K562 (cell line): ENCODE measurements at regions not wholly inside any gene's neighbourhood (a gene's known extent, or its start where the extent isn't known, plus 50 kb on each side); places are given as distances from the start of the nearest gene placed in this dataset.

ENCODE experiments used
- ATAC-seq: fragments of 200-7000 bp; cut with Tn5 transposase; 3 replicates; pipeline ENCODE4 v1.9.1; 2020; ENCODE audit warnings: moderate library complexity
- BruUV-seq: library from RNA; stranded (reverse); fragments of 400-500 nt; replicated peaks from 2 replicates; lab custom pipeline; 2021; lab: Mats Ljungman, UMichigan
- CTCF ChIA-PET: fragments of 300-600 bp; formaldehyde crosslinking; extraction: SDS; loops from one replicate; lab custom pipeline; 2021; ENCODE audit warnings: low intra/inter-chr PET ratio; lab: Yijun Ruan, JAX
- POLR2A ChIA-PET: fragments of 300-600, 350-650 bp; sonication (Branson Sonifier 250); formaldehyde crosslinking; extraction: SDS; loops from one replicate; lab custom pipeline; 2021; ENCODE audit warnings: antibody characterized with exemption, inconsistent platforms; lab: Yijun Ruan, JAX
- DNase-seq, 4 experiments: peaks; one replicate each; pipeline versions ENCODE4 v3.0.0 to v3.0.0-alpha.2; 2011 to 2018; ENCODE audit warnings: low spot score in 3 of 4, mixed read lengths in 3 of 4; ENCODE audit errors: extremely low read depth in 1 of 4
- FAIRE-seq: peaks from 2 replicates; lab custom pipeline; 2011; peaks lifted over from hg19 to GRCh38; lab: Jason Lieb, UNC
- H2AFZ ChIP-seq: 2 replicates; pipeline ENCODE4 v1.6.0; 2011; ENCODE audit warnings: low read depth, low read length, control low read depth, inconsistent platforms
- H3K27ac ChIP-seq: fragments of 200-600 bp; 3 replicates; pipeline ENCODE4 v1.8.0; 2011; ENCODE audit warnings: low read depth, mild to moderate bottlenecking, control low read depth, inconsistent platforms, low read length, moderate library complexity, mixed read lengths; ENCODE audit errors: extremely low read depth
- H3K27me3 ChIP-seq, 2 experiments: fragments of 300-600 bp in 1 of 2; 2 replicates in 1 of 2; 3 replicates in 1 of 2; pipeline versions ENCODE4 v1.6.0 to v1.8.0; 2011; ENCODE audit warnings: inconsistent platforms in 2 of 2, low read length in 2 of 2, mild to moderate bottlenecking in 1 of 2, mixed read lengths in 1 of 2, moderate library complexity in 1 of 2; ENCODE audit not compliant: control insufficient read depth in 2 of 2, insufficient read depth in 2 of 2
- H3K36me3 ChIP-seq: fragments of 300-600 bp; 3 replicates; pipeline ENCODE4 v1.8.0; 2011; ENCODE audit warnings: mild to moderate bottlenecking, low read length, inconsistent platforms; ENCODE audit not compliant: control insufficient read depth, insufficient read depth
- H3K4me1 ChIP-seq, 2 experiments: fragments of 200-600 bp in 1 of 2; replicated peaks in 1 of 2; 2 replicates in 1 of 2; 3 replicates in 1 of 2; pipeline versions ENCODE4 v1.5.1 to v1.8.0; 2011; ENCODE audit warnings: inconsistent platforms in 2 of 2, low read length in 2 of 2, mild to moderate bottlenecking in 1 of 2, mixed read lengths in 1 of 2, moderate library complexity in 1 of 2; ENCODE audit not compliant: control insufficient read depth in 2 of 2, insufficient read depth in 2 of 2
- H3K4me2 ChIP-seq: 2 replicates; pipeline ENCODE4 v1.6.1; 2011; ENCODE audit warnings: low read length, control low read depth, inconsistent platforms, mixed read lengths; ENCODE audit not compliant: insufficient read depth
- H3K4me3 ChIP-seq: fragments of 200-600 bp; sonication (generic), shearing (Covaris generic); 2 replicates; pipeline ENCODE4 v1.5.1; 2016; ENCODE audit warnings: control low read depth, inconsistent platforms
- H3K79me2 ChIP-seq: fragments of 200-600 bp; 3 replicates; pipeline ENCODE4 v1.8.0; 2011; ENCODE audit warnings: low read length, inconsistent platforms; ENCODE audit not compliant: control insufficient read depth, insufficient read depth
- H3K9ac ChIP-seq, 2 experiments: 2 replicates each; pipeline versions ENCODE4 v1.6.0 to v1.6.1; 2011; ENCODE audit warnings: low read depth in 2 of 2, low read length in 2 of 2, control low read depth in 1 of 2, inconsistent platforms in 1 of 2, mild to moderate bottlenecking in 1 of 2, mixed read lengths in 1 of 2; ENCODE audit not compliant: insufficient read depth in 1 of 2
- H3K9me1 ChIP-seq: one replicate; pipeline ENCODE4 v1.6.0; 2011; ENCODE audit warnings: inconsistent platforms, mild to moderate bottlenecking, low read length, moderate library complexity; ENCODE audit not compliant: control insufficient read depth, insufficient read depth
- H3K9me3 ChIP-seq: replicated peaks from 2 replicates; pipeline ENCODE4 v1.5.1; 2011; ENCODE audit warnings: low read depth, low read length, inconsistent platforms; ENCODE audit not compliant: control insufficient read depth, insufficient read depth
- H4K20me1 ChIP-seq: replicated peaks from 2 replicates; pipeline ENCODE4 v1.6.1; 2011; ENCODE audit warnings: low read length, inconsistent platforms, mixed read lengths; ENCODE audit not compliant: control insufficient read depth, insufficient read depth
- BACH1 ChIP-seq: fragments of 200-800 bp; sonication (Bioruptor generic); IDR thresholded peaks from 2 replicates; pipeline ENCODE4 v1.6.1; 2016; ENCODE audit warnings: missing genetic modification characterization, missing compliant biosample characterization
- BRD4 ChIP-seq: fragments of 200-600 bp; sonication (generic); IDR thresholded peaks from 2 replicates; pipeline ENCODE4 v1.6.1; 2017; ENCODE audit warnings: inconsistent platforms
- CHD4 ChIP-seq: fragments of 200-600 bp; sonication (generic); IDR thresholded peaks from 3 replicates; pipeline ENCODE4 v1.6.1; 2012; ENCODE audit warnings: low read depth, mild to moderate bottlenecking, mixed read lengths, low read length, inconsistent platforms; ENCODE audit not compliant: insufficient read depth, insufficient replicate concordance, poor library complexity, severe bottlenecking
- ESRRB ChIP-seq: fragments of 250-450 bp; sonication (Bioruptor Pico); IDR thresholded peaks from 2 replicates; pipeline ENCODE4 v1.5.0; 2020; ENCODE audit warnings: mild to moderate bottlenecking, moderate library complexity, borderline replicate concordance
- FOS ChIP-seq: IDR thresholded peaks from 3 replicates; pipeline ENCODE4 v1.6.1; 2011; ENCODE audit not compliant: insufficient read length; ENCODE audit errors: extremely low read depth
- PCBP2 ChIP-seq: fragments of 200-400 bp; formaldehyde crosslinking; IDR thresholded peaks from 2 replicates; pipeline ENCODE4 v1.6.1; 2018; ENCODE audit warnings: low read length, low read depth, mild to moderate bottlenecking, moderate library complexity; ENCODE audit not compliant: poor library complexity, severe bottlenecking
- POLR2AphosphoS2 ChIP-seq: IDR thresholded peaks from 2 replicates; pipeline ENCODE4 v1.6.1; 2012; ENCODE audit warnings: low read length, improper control_type of control experiment
- RBM17 ChIP-seq: fragments of 200-400 bp; formaldehyde crosslinking; IDR thresholded peaks from 2 replicates; pipeline ENCODE4 v1.6.1; 2017; ENCODE audit warnings: low read depth, mild to moderate bottlenecking, low read length, borderline replicate concordance
- RNF2 ChIP-seq: sonication (generic); IDR thresholded peaks from 2 replicates; pipeline ENCODE4 v1.6.1; 2016
- SNIP1 ChIP-seq: fragments of 450-650 bp; IDR thresholded peaks from 2 replicates; pipeline ENCODE4 v1.7.1; 2017; ENCODE audit warnings: low read depth, mild to moderate bottlenecking
- SP2 ChIP-seq: IDR thresholded peaks from 2 replicates; pipeline ENCODE4 v1.6.1; 2011; ENCODE audit warnings: mild to moderate bottlenecking, low read depth, low read length, moderate library complexity; ENCODE audit not compliant: poor library complexity, severe bottlenecking; ENCODE audit errors: extremely low read depth
- TAF1 ChIP-seq: IDR thresholded peaks from 2 replicates; pipeline ENCODE4 v1.6.1; 2011; ENCODE audit warnings: mild to moderate bottlenecking, low read length, moderate library complexity; ENCODE audit not compliant: insufficient read depth, control insufficient read depth, severe bottlenecking; ENCODE audit errors: extremely low read depth
- ZNF133 ChIP-seq: fragments of 250-450 bp; sonication (Bioruptor Pico); IDR thresholded peaks from 2 replicates; pipeline ENCODE4 v1.4.0; 2020; ENCODE audit warnings: mild to moderate bottlenecking
- ZNF695 ChIP-seq: fragments of 450-650 bp; formaldehyde crosslinking; IDR thresholded peaks from 2 replicates; pipeline ENCODE4 v1.4.0; 2020; ENCODE audit warnings: mild to moderate bottlenecking, moderate library complexity
- ZNF77 ChIP-seq: fragments of 250-450 bp; sonication (Bioruptor Pico); IDR thresholded peaks from 2 replicates; pipeline ENCODE4 v1.5.0; 2020
- WGBS: fragments of 100-300 bp; shearing (Covaris generic); methylation state at CpG from one replicate; pipeline ENCODE4 v1.1.6; 2016; ENCODE audit warnings: low coverage, mixed read lengths; ENCODE audit not compliant: insufficient coverage; ENCODE audit errors: missing lambda C conversion rate; 5-methylcytosine and 5-hydroxymethylcytosine counted together
- in situ Hi-C: fragments of 300-500 bp; cut with MboI; formaldehyde crosslinking; loops from 4 replicates; pipeline ENCODE4 v1.15.0; 2018; ENCODE audit warnings: inconsistent platforms, mixed read lengths
- intact Hi-C: fragments of 100-400 bp; cut with micrococcal nuclease; formaldehyde crosslinking; loops from 2 replicates; pipeline ENCODE4 v1.14.2; 2022
- TF ChIP-seq, protein P1 (sequence below): fragments of 200-400 bp; formaldehyde crosslinking; IDR thresholded peaks from 2 replicates; pipeline ENCODE4 v1.6.1; 2017; ENCODE audit warnings: mild to moderate bottlenecking, low read depth, low read length, moderate library complexity
- TF ChIP-seq, protein P2 (sequence below): fragments of 250-450 bp; sonication (Bioruptor Pico); IDR thresholded peaks from 2 replicates; pipeline ENCODE4 v1.6.1; 2021; ENCODE audit warnings: mild to moderate bottlenecking
- TF ChIP-seq, protein P3 (sequence below): sonication (generic); formaldehyde crosslinking; IDR thresholded peaks from 2 replicates; pipeline ENCODE4 v1.4.0; 2020; ENCODE audit warnings: mild to moderate bottlenecking, missing genetic modification reagents

DNA sequence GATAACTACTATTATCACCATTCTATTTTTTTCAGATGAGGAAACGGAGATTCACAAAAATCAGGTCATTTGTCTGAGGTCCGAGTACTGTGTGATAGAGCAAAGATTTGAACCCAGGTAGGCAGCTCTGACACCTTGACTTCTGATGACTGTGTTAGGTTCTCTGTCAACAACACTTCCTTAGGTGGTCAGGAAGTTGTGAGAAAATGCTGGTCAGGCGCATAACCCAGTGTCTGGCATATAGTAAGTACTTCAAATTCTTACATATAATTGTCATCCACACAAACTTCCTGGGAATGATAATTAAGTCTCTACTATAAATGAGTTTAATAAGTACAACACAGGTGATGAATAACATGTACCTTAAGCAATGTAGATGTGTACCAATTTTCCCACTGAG lies 381.5 kb downstream of the NEBL start (continued):
- TF ChIP-seq, protein P1, sequence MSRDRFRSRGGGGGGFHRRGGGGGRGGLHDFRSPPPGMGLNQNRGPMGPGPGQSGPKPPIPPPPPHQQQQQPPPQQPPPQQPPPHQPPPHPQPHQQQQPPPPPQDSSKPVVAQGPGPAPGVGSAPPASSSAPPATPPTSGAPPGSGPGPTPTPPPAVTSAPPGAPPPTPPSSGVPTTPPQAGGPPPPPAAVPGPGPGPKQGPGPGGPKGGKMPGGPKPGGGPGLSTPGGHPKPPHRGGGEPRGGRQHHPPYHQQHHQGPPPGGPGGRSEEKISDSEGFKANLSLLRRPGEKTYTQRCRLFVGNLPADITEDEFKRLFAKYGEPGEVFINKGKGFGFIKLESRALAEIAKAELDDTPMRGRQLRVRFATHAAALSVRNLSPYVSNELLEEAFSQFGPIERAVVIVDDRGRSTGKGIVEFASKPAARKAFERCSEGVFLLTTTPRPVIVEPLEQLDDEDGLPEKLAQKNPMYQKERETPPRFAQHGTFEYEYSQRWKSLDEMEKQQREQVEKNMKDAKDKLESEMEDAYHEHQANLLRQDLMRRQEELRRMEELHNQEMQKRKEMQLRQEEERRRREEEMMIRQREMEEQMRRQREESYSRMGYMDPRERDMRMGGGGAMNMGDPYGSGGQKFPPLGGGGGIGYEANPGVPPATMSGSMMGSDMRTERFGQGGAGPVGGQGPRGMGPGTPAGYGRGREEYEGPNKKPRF = no peak
- TF ChIP-seq ZNF133 (CRISPR knock-in tag) = no peak
- TF ChIP-seq ESRRB (CRISPR knock-in tag) = no peak
- no peak for TF ChIP-seq FOS
- no peak for TF ChIP-seq SP2
- TF ChIP-seq BACH1 (tag) = no peak
- TF ChIP-seq BRD4 = no peak
- TF ChIP-seq PCBP2 = no peak

DNA sequence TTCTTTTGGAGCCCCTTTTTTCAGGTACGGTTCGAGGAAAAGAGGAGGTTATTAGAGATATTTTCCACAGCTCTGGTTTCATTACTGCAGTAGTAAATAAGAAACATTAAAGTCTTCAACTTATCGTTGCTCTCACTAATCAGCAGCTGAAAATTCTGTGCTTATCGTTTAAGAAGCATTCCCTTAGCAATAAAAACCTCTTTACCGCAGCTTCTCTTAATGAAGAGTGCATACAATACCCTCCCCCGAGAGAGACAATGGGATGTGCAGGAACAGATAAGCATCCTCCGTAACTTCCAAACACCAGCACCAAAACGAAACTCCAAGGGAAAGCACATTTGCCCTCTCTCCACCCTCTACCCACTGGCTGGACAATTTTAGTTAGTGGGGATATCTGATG lies 384.5 kb downstream of the NEBL start:
- no peak for FAIRE-seq
- ChIA-PET CTCF (no interaction called here), POLR2A (no interaction called here)
- no TSS peak for BruUV-seq
- Histone ChIP-seq H4K20me1 (no peaks in the 10 kb centered on the region), H3K9ac (no peak overlapping the region), H3K79me2 (no peaks in the 10 kb centered on the region), H2AFZ (no peak overlapping the region), H3K4me3 (no peak overlapping the region), H3K9me3 (no peaks in the 10 kb centered on the region), H3K4me2 (no peak overlapping the region), H3K4me1 (no peaks in the 10 kb centered on the region), H3K27me3 (no peaks in the 10 kb centered on the region), H3K27ac (no peak overlapping the region), H3K9me1 (no peaks in the 10 kb centered on the region), H3K36me3 (no peaks in the 10 kb centered on the region)
- in situ Hi-C loops = no loop called here
- intact Hi-C loops = no loop called here
- ATAC-seq = no peak
- 2% methylated on average over 8 of the region's 8 CpGs for WGBS
- no peak for DNase-seq
- no peak for TF ChIP-seq ZNF695
- no peak for TF ChIP-seq CHD4
- no peak for TF ChIP-seq TAF1
- no peak for TF ChIP-seq ZNF77 (CRISPR knock-in tag)
- TF ChIP-seq, protein P2, sequence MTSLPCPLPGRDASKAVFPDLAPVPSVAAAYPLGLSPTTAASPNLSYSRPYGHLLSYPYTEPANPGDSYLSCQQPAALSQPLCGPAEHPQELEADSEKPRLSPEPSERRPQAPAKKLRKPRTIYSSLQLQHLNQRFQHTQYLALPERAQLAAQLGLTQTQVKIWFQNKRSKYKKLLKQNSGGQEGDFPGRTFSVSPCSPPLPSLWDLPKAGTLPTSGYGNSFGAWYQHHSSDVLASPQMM (CRISPR knock-in tag) = no peak
- no peak for TF ChIP-seq SNIP1
- TF ChIP-seq RNF2 = no peak
- TF ChIP-seq, protein P3, sequence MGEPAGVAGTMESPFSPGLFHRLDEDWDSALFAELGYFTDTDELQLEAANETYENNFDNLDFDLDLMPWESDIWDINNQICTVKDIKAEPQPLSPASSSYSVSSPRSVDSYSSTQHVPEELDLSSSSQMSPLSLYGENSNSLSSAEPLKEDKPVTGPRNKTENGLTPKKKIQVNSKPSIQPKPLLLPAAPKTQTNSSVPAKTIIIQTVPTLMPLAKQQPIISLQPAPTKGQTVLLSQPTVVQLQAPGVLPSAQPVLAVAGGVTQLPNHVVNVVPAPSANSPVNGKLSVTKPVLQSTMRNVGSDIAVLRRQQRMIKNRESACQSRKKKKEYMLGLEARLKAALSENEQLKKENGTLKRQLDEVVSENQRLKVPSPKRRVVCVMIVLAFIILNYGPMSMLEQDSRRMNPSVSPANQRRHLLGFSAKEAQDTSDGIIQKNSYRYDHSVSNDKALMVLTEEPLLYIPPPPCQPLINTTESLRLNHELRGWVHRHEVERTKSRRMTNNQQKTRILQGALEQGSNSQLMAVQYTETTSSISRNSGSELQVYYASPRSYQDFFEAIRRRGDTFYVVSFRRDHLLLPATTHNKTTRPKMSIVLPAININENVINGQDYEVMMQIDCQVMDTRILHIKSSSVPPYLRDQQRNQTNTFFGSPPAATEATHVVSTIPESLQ = no peak
- no peak for TF ChIP-seq BACH1 (tag)
- TF ChIP-seq RBM17 = no peak
- TF ChIP-seq POLR2AphosphoS2 = no peak
